Fibroblast of lung (primary cell): ENCODE measurements at regions not wholly inside any gene's neighbourhood (a gene's known extent, or its start where the extent isn't known, plus 50 kb on each side); places are given as distances from the start of the nearest gene placed in this dataset.

Experiments used
- DNase-seq, 2 donors: peaks; one replicate each; pipeline versions ENCODE4 v3.0.0 to v3.0.0-alpha.2; 2010; ENCODE audit warnings: low read depth in 2 of 2
- H2AFZ ChIP-seq: 2 replicates; pipeline ENCODE4 v1.5.1; 2012; ENCODE audit warnings: low read length, control low read depth, inconsistent platforms
- H3K27ac ChIP-seq: 2 replicates; pipeline ENCODE4 v1.5.1; 2011; ENCODE audit warnings: low read length, control low read depth; ENCODE audit not compliant: insufficient read depth
- H3K27me3 ChIP-seq: 2 replicates; pipeline ENCODE4 v1.5.1; 2011; ENCODE audit warnings: mild to moderate bottlenecking, low read length; ENCODE audit not compliant: control insufficient read depth, insufficient read depth
- H3K36me3 ChIP-seq: 2 replicates; pipeline ENCODE4 v1.5.1; 2011; ENCODE audit warnings: low read length; ENCODE audit not compliant: control insufficient read depth, insufficient read depth
- H3K4me1 ChIP-seq: 2 replicates; pipeline ENCODE4 v1.5.1; 2011; ENCODE audit warnings: low read length; ENCODE audit not compliant: control insufficient read depth, insufficient read depth; ENCODE audit errors: extremely low read depth
- H3K4me2 ChIP-seq: 2 replicates; pipeline ENCODE4 v1.5.1; 2011; ENCODE audit warnings: low read length, control low read depth; ENCODE audit not compliant: insufficient read depth; ENCODE audit errors: extremely low read depth
- H3K4me3 ChIP-seq, 4 experiments: fragments of 200-600 bp in 1 of 4; sonication (generic) in 1 of 4; replicated peaks in 1 of 4; 2 replicates each; pipeline ENCODE4 v1.5.1; 2011 to 2016; ENCODE audit warnings: low read length in 4 of 4, low read depth in 3 of 4, mild to moderate bottlenecking in 3 of 4, control low read depth in 2 of 4, inconsistent platforms in 1 of 4, mixed read lengths in 1 of 4; ENCODE audit not compliant: insufficient read depth in 1 of 4; ENCODE audit errors: control extremely low read depth in 1 of 4
- H3K79me2 ChIP-seq: 2 replicates; pipeline ENCODE4 v1.5.1; 2012; ENCODE audit warnings: mild to moderate bottlenecking, low read length, inconsistent platforms; ENCODE audit not compliant: control insufficient read depth, insufficient read depth
- H3K9ac ChIP-seq: 2 replicates; pipeline ENCODE4 v1.5.1; 2011; ENCODE audit warnings: mild to moderate bottlenecking, low read length, control low read depth; ENCODE audit not compliant: insufficient read depth
- H3K9me3 ChIP-seq: 2 replicates; pipeline ENCODE4 v1.5.1; 2012; ENCODE audit warnings: low read depth, low read length; ENCODE audit not compliant: control insufficient read depth, insufficient read depth
- H4K20me1 ChIP-seq: 2 replicates; pipeline ENCODE4 v1.5.1; 2011; ENCODE audit warnings: low read length; ENCODE audit not compliant: control insufficient read depth, insufficient read depth; ENCODE audit errors: extremely low read depth
- CTCF ChIP-seq, 2 donors: IDR thresholded peaks in 1 of 2; conservative IDR thresholded peaks in 1 of 2; 1 replicate in 1 of 2; 2 replicates in 1 of 2; pipeline ENCODE4 v1.5.1; 2011 to 2012; ENCODE audit warnings: low read length in 2 of 2, control low read depth in 1 of 2, inconsistent platforms in 1 of 2, low read depth in 1 of 2, mild to moderate bottlenecking in 1 of 2
- EZH2 ChIP-seq: IDR thresholded peaks from 2 replicates; pipeline ENCODE4 v1.5.1; 2012; ENCODE audit warnings: low read length, control low read depth, mild to moderate bottlenecking; ENCODE audit errors: missing control alignments

DNA sequence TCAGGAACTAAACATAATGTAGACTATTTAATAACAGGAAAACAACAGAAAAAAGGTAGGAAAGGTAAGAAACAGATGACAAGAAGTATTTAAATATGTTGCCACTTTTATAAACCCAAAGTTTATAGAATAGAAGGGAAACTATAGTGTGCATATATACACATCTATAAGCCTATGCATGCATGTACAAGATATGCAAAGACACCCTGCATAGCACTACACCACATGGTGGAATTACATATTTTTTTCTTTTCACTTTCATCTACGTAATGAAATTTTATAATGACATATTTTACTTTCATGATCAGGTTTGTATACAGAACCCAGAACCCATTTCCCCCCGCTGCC, 136.8 kb downstream of the MEX3B start:
- Histone ChIP-seq H3K4me1 (no peaks in the 10 kb centered on the region), H2AFZ (no peak overlapping the region), H4K20me1 (no peaks in the 10 kb centered on the region), H3K9me3 (no peaks in the 10 kb centered on the region), H3K4me3 (no peak overlapping the region), H3K27ac (no peak overlapping the region), H3K36me3 (no peaks in the 10 kb centered on the region), H3K9ac (no peak overlapping the region), H3K27me3 (no peaks in the 10 kb centered on the region), H3K79me2 (no peaks in the 10 kb centered on the region), H3K4me2 (no peak overlapping the region)
- no peak for DNase-seq
- TF ChIP-seq EZH2 (no peak), CTCF (conservative IDR thresholded peaks at IDR 0.05 in 1 of 2, IDR thresholded peaks at IDR 0.05 in 1 of 2; ENCODE audit: low read depth in 1 of 2, low read length in 2 of 2) (no peak)

DNA sequence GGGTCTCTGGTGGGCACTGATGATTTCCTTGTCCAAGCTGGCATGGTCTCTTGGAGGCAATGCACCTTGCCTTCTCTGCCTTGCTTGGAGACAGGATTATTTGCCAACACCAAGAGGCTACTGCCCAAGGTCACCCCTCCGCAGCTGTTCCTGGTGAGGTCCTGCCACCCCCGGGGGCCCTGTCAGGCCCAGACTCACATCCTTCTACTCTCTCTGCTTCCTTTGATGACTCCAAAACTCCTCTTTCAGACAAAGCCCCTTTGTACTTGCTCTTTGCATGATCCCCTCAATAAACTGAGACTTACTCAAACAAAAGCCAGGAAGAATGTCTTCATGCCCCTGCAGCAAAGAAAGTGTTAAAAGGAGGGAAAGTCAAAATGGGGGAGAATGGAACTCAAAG, 137.7 kb downstream of the MEX3B start:
- no peak overlapping the region for H3K4me2 ChIP-seq
- no peak overlapping the region for H2AFZ ChIP-seq
- no peaks in the 10 kb centered on the region for H3K4me1 ChIP-seq
- no peak overlapping the region for H3K4me3 ChIP-seq
- H3K36me3 ChIP-seq, result no peaks in the 10 kb centered on the region
- DNase-seq, result no peak
- no peaks in the 10 kb centered on the region for H3K27me3 ChIP-seq
- H3K9ac ChIP-seq, result no peak overlapping the region
- H4K20me1 ChIP-seq, result no peaks in the 10 kb centered on the region
- no peak for TF ChIP-seq CTCF (conservative IDR thresholded peaks at IDR 0.05 in 1 of 2, IDR thresholded peaks at IDR 0.05 in 1 of 2; ENCODE audit: low read depth in 1 of 2, low read length in 2 of 2)
- TF ChIP-seq EZH2, result no peak
- H3K27ac ChIP-seq, result no peak overlapping the region
- H3K79me2 ChIP-seq, result no peaks in the 10 kb centered on the region
- H3K9me3 ChIP-seq, result no peaks in the 10 kb centered on the region

GRCh38 chr15:81907521-81907920, 138.3 kb downstream of the MEX3B start:
- TF ChIP-seq CTCF (conservative IDR thresholded peaks at IDR 0.05 in 1 of 2, IDR thresholded peaks at IDR 0.05 in 1 of 2; ENCODE audit: low read depth in 1 of 2, low read length in 2 of 2), result no peak
- TF ChIP-seq EZH2, result no peak
- no peak for DNase-seq
- H3K4me2 ChIP-seq, result no peak overlapping the region
- H3K4me3 ChIP-seq, result no peak overlapping the region
- no peak overlapping the region for H3K9ac ChIP-seq
- H3K79me2 ChIP-seq, result no peaks in the 10 kb centered on the region
- no peaks in the 10 kb centered on the region for H3K36me3 ChIP-seq
- H4K20me1 ChIP-seq, result no peaks in the 10 kb centered on the region
- H3K4me1 ChIP-seq, result no peaks in the 10 kb centered on the region
- H3K27me3 ChIP-seq, result no peaks in the 10 kb centered on the region
- H3K27ac ChIP-seq, result no peak overlapping the region
- H2AFZ ChIP-seq, result no peak overlapping the region
- no peaks in the 10 kb centered on the region for H3K9me3 ChIP-seq
